Suprapubic skin (tissue), 4 donors: ENCODE measurements at regions not wholly inside any gene's neighbourhood (a gene's known extent, or its start where the extent isn't known, plus 50 kb on each side); places are given as distances from the start of the nearest gene placed in this dataset.

Source experiments
- DNase-seq, 2 donors: peaks; one replicate each; pipeline ENCODE4 v3.0.0-alpha.2; 2019; ENCODE audit warnings: low spot score in 2 of 2
- H3K27ac ChIP-seq: fragments of 200-600 bp; sonication (generic); one replicate; pipeline ENCODE4 v1.5.1; 2019
- H3K27me3 ChIP-seq: fragments of 200-600 bp; sonication (generic); one replicate; pipeline ENCODE4 v1.5.1; 2019
- H3K36me3 ChIP-seq: fragments of 200-600 bp; sonication (generic); one replicate; pipeline ENCODE4 v1.5.1; 2019
- H3K4me1 ChIP-seq: fragments of 200-600 bp; sonication (generic); one replicate; pipeline ENCODE4 v1.5.1; 2019
- H3K4me3 ChIP-seq: fragments of 200-600 bp; sonication (generic); one replicate; pipeline ENCODE4 v1.5.1; 2019; ENCODE audit warnings: mild to moderate bottlenecking
- H3K9me3 ChIP-seq: fragments of 200-600 bp; sonication (generic); one replicate; pipeline ENCODE4 v1.5.1; 2019
- EP300 ChIP-seq: sonication (generic); formaldehyde crosslinking; IDR thresholded peaks from one replicate; pipeline ENCODE4 v1.6.1; 2017; ENCODE audit warnings: antibody characterized with exemption
- POLR2A ChIP-seq, 2 donors: fragments of 450-650 bp; IDR thresholded peaks; one replicate each; pipeline ENCODE4 v1.6.1; 2017; ENCODE audit warnings: antibody characterized with exemption in 2 of 2, mild to moderate bottlenecking in 2 of 2, moderate library complexity in 2 of 2
- POLR2AphosphoS5 ChIP-seq, 3 donors: sonication (generic); formaldehyde crosslinking; IDR thresholded peaks; one replicate each; pipeline ENCODE4 v1.6.1; 2017; ENCODE audit warnings: antibody characterized with exemption in 3 of 3
- WGBS: methylation state at CpG from one replicate; pipeline ENCODE4 v1.1.5; 2018; 5-methylcytosine and 5-hydroxymethylcytosine counted together
- TF ChIP-seq, protein P1 (sequence below), 2 donors: fragments of 200-600 bp in 1 of 2; fragments of 450-650 bp in 1 of 2; sonication (generic) in 1 of 2; IDR thresholded peaks; one replicate each; pipeline ENCODE4 v1.5.1; 2016 to 2019; ENCODE audit warnings: antibody characterized with exemption in 2 of 2, mild to moderate bottlenecking in 1 of 2, moderate library complexity in 1 of 2

DNA sequence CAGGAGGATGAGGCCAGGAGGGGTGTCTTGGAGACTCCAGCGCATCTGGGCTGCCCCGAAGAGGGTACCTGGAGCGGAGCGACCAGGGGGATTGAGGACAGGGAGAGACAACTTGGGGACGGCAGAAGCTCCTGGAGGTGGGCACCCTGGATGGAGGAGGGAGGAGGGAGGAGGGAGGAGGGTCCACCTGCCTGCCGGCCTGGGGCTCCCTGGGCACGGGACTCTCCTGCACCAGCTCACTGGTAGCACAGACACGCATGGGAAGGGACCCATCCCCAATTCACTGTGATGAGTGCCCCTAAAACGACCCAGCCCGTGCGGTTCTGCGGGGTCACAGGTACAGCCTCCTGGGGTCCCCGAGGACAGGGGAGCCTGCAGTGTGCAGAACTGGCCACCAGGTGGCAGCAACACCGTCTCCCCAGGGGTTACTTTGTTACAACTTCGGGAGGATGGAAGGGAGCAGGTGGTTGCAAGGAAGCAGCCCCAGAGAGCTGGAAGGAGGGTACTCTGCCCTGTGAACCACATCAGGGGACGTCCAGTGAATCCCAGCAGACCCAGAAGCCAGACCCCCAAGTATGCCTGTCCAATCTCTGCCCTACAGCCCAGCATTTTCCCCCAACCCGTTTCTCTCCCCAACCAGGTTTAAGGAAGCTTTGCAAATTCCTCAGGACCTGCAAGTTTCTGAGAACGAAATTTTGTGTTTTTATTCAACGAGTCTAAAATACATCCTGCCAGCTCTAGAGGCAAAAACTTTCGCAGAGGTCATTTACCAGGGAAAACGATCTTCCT, 482.4 kb downstream of the NPHP4 start:
- H3K4me1 ChIP-seq = peaks cover 41% of the 10 kb centered on the region
- peaks cover 13% of the 10 kb centered on the region for H3K27me3 ChIP-seq
- TF ChIP-seq, protein P1, sequence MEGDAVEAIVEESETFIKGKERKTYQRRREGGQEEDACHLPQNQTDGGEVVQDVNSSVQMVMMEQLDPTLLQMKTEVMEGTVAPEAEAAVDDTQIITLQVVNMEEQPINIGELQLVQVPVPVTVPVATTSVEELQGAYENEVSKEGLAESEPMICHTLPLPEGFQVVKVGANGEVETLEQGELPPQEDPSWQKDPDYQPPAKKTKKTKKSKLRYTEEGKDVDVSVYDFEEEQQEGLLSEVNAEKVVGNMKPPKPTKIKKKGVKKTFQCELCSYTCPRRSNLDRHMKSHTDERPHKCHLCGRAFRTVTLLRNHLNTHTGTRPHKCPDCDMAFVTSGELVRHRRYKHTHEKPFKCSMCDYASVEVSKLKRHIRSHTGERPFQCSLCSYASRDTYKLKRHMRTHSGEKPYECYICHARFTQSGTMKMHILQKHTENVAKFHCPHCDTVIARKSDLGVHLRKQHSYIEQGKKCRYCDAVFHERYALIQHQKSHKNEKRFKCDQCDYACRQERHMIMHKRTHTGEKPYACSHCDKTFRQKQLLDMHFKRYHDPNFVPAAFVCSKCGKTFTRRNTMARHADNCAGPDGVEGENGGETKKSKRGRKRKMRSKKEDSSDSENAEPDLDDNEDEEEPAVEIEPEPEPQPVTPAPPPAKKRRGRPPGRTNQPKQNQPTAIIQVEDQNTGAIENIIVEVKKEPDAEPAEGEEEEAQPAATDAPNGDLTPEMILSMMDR (IDR thresholded peaks at IDR 0.05) = peak; percentile 88 to 98
- no peak for TF ChIP-seq POLR2A (IDR thresholded peaks at IDR 0.05)
- H3K27ac ChIP-seq = no peak overlapping the region
- H3K9me3 ChIP-seq = no peaks in the 10 kb centered on the region
- peak; percentile 69 to 73 for DNase-seq
- H3K4me3 ChIP-seq = no peak overlapping the region
- no peaks in the 10 kb centered on the region for H3K36me3 ChIP-seq
- 34% methylated on average over 19 of the region's 21 CpGs for WGBS

DNA sequence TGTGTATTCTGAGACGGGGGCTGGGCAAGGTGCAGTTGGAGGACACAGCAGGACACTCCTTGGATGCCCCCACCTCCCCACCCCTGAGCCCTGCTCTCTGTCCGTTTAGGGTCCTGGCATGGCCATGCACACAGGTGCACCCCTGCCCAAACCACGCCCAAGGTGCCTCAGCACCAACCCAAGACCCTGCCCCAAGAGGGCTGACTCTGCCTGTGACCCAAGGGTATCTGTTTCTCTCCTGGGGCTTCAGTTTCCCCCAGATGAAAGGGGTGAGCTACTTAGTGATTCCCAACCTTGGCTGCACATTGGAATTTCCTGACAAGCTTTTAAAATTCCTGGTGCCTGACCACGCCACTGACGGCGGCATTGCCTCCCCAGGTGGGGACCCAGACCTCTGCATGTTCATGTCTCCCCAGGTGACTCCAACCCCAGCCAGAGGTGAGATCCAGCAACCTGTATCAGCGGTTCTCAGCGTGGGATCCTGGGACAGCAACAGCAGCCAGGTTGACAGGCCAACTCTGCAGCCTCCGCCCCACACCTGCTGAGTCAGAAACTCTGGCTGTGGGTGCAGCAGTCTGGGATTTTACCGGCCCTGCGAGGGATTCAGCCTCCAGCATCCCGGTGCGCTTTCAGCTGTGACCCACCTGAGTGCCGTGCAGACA, 483.4 kb downstream of the NPHP4 start:
- DNase-seq = peak in 1 of 2 donors; percentile 49
- H3K4me3 ChIP-seq = no peak overlapping the region
- peaks cover 45% of the 10 kb centered on the region for H3K4me1 ChIP-seq
- H3K9me3 ChIP-seq = no peaks in the 10 kb centered on the region
- 55% methylated on average over 4 of the region's 14 CpGs for whole genome bisulfite sequencing
- no peak overlapping the region for H3K27ac ChIP-seq
- no peaks in the 10 kb centered on the region for H3K36me3 ChIP-seq
- TF ChIP-seq, protein P1 (IDR thresholded peaks at IDR 0.05) = no peak
- TF ChIP-seq POLR2AphosphoS5 (IDR thresholded peaks at IDR 0.05) (no peak), EP300 (no peak), POLR2A (IDR thresholded peaks at IDR 0.05) (no peak)
- H3K27me3 ChIP-seq = peaks cover 13% of the 10 kb centered on the region

DNA sequence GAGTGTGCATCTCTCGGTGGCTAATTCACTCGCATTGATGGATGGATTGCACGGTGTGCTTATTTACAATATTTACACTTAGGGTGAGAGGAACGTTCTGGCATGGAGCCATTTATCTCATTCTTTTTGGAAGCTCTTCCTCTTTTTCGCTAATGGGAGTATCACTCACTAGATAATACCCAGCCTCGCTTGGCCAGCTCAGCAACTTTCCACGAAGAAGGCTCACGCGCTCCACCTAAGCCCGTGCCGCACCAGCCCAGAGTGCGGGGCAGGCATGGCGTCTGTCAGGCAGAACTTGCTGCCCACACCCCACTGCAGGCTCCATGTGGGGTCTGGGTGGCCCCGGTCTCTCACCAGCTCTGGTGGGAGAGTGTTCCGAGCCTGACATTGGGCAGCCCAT, 484.9 kb downstream of the NPHP4 start:
- DNase-seq = no peak
- TF ChIP-seq EP300 (no peak), POLR2AphosphoS5 (IDR thresholded peaks at IDR 0.05) (no peak), POLR2A (IDR thresholded peaks at IDR 0.05) (no peak)
- TF ChIP-seq, protein P1 (IDR thresholded peaks at IDR 0.05) = no peak
- H3K27me3 ChIP-seq = peaks cover 13% of the 10 kb centered on the region
- WGBS = 49% methylated on average over 12 of the region's 15 CpGs
- H3K36me3 ChIP-seq = no peaks in the 10 kb centered on the region
- H3K4me1 ChIP-seq = peaks cover 55% of the 10 kb centered on the region
- no peak overlapping the region for H3K27ac ChIP-seq
- no peaks in the 10 kb centered on the region for H3K9me3 ChIP-seq
- H3K4me3 ChIP-seq = no peak overlapping the region

DNA sequence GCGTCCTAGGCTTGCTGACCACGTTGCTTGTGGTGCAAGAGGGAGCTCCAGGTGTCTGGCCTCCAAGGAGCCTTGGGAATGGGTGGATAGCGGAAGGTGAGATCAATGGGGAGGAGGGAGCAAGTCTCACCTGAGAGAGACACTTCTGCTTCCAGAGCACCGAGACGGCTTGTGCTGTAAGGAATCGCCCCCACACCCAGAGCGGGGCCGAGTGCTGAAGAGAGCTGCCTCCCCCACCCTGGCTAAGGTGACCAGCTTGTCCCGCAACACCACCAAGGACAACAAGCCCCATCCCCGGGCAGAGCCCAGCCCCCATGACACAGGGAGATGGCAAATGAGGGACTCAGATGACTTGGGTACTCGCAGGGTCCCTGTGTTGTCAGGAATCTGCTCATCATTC, 485.6 kb downstream of the NPHP4 start:
- H3K4me3 ChIP-seq = no peak overlapping the region
- no peak overlapping the region for H3K27ac ChIP-seq
- DNase-seq = peak in 1 of 2 donors; percentile 46
- peaks cover 57% of the 10 kb centered on the region for H3K4me1 ChIP-seq
- no peaks in the 10 kb centered on the region for H3K9me3 ChIP-seq
- 73% methylated on average over 8 of the region's 11 CpGs for WGBS
- peaks cover 13% of the 10 kb centered on the region for H3K27me3 ChIP-seq
- no peaks in the 10 kb centered on the region for H3K36me3 ChIP-seq
- TF ChIP-seq EP300 = no peak
- TF ChIP-seq POLR2AphosphoS5 (IDR thresholded peaks at IDR 0.05) = no peak
- TF ChIP-seq, protein P1 (IDR thresholded peaks at IDR 0.05) = no peak
- TF ChIP-seq POLR2A (IDR thresholded peaks at IDR 0.05) = no peak

DNA sequence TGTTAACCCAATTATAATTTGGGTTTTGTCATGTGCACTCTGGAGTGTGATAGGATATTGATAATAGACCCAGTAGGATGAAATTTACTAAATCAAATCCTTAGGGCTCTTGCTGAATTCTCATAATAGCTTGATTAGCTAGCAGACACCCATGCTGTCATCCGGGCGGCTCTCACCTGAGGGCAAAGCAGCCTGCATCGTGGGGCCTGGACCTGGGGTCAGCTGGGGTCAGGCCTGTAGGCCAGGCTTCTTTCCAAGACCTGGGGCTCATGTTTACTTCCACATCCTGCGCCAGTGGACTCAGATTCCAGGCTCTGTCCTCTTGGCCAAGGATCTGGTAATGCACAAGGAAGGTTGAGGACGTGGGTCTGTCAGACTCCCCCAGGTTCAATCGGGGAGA, 486.3 kb downstream of the NPHP4 start:
- Histone ChIP-seq H3K27me3 (peaks cover 11% of the 10 kb centered on the region), H3K36me3 (no peaks in the 10 kb centered on the region), H3K9me3 (no peaks in the 10 kb centered on the region), H3K27ac (no peak overlapping the region), H3K4me3 (no peak overlapping the region), H3K4me1 (peaks cover 59% of the 10 kb centered on the region)
- DNase-seq = no peak
- 61% methylated on average over 6 of the region's 6 CpGs for WGBS
- TF ChIP-seq POLR2A (IDR thresholded peaks at IDR 0.05) (no peak), POLR2AphosphoS5 (IDR thresholded peaks at IDR 0.05) (no peak), EP300 (no peak)
- TF ChIP-seq, protein P1 (IDR thresholded peaks at IDR 0.05) = no peak
